ENCODE measurements at regions not wholly inside any gene's neighbourhood (a gene's known extent, or its start where the extent isn't known, plus 50 kb on each side); places are given as distances from the start of the nearest gene placed in this dataset.

DNA sequence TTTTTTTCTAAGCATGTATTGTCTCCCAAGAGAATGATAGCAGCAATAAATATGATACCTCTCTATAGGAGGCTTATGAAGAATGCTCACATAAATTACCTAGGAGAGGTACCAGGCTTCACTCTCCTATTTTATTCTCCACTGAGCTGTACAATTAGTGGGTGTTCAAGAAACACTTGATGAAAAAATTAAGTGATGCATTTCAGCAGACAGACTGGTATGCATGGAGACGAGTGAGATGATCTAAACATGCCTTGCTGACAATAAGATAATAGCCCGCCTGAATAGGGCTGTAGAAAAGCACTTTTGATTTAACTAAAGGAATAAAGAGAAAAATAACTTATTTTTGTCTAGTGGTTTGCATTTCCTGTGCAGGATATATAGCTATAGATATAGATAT, 1449.7 kb downstream of the GATA3 start:
- Histone ChIP-seq H3K9me1 (ENCODE audit: insufficient read depth, low read length) (no peaks in the 10 kb centered on the region), H3K9me3 (ENCODE audit: control insufficient read depth, insufficient read depth, low read length) (peaks cover 2% of the 10 kb centered on the region; the same call in 1 of the 2 replicates), H2BK5ac (ENCODE audit: low read depth, low read length, poor library complexity, severe bottlenecking) (no peak overlapping the region), H3K56ac (ENCODE audit: extremely low read depth, insufficient read depth, low read length) (no peak overlapping the region), H3K4me3 (ENCODE audit: insufficient read depth, low read depth, low read length) (no peak overlapping the region), H2AK9ac (replicated peaks; ENCODE audit: low read depth, low read length, poor library complexity) (no peak overlapping the region), H3K23ac (ENCODE audit: low read depth, low read length) (no peak overlapping the region), H2BK15ac (ENCODE audit: low read depth, low read length) (no peak overlapping the region), H2BK20ac (ENCODE audit: low read depth, low read length) (no peak overlapping the region), H3K14ac (replicated peaks; ENCODE audit: low read depth, low read length) (no peak overlapping the region), H2AK5ac (ENCODE audit: low read depth, low read length) (no peak overlapping the region), H3K79me1 (ENCODE audit: low read depth in 1 of 2, low read length in 2 of 2) (no peaks in the 10 kb centered on the region), H3K4me2 (ENCODE audit: low read depth, low read length) (no peak overlapping the region), H3K36me3 (ENCODE audit: control insufficient read depth, insufficient read depth, low read length) (no peaks in the 10 kb centered on the region), H3K4me1 (ENCODE audit: control insufficient read depth, insufficient read depth, low read length) (no peaks in the 10 kb centered on the region), H4K20me1 (ENCODE audit: insufficient read depth, low read length) (no peaks in the 10 kb centered on the region), H3K9ac (ENCODE audit: low read depth, low read length) (no peak overlapping the region), H4K5ac (ENCODE audit: low read depth, low read length) (no peak overlapping the region), H2AFZ (replicated peaks; ENCODE audit: low read length, poor library complexity) (no peak overlapping the region), H4K91ac (ENCODE audit: insufficient read depth, low read depth, low read length) (no peak overlapping the region), H2BK120ac (ENCODE audit: low read depth, low read length) (no peak overlapping the region), H3K27me3 (ENCODE audit: control insufficient read depth, insufficient read depth, low read length) (no peaks in the 10 kb centered on the region), H3K4ac (ENCODE audit: low read depth, low read length) (no peak overlapping the region), H3K27ac (ENCODE audit: insufficient read depth, low read length) (no peak overlapping the region), H3K18ac (ENCODE audit: low read depth, low read length) (no peak overlapping the region), H4K8ac (ENCODE audit: low read depth in 2 of 2, low read length in 2 of 2) (no peak overlapping the region)
- intact Hi-C loops (cut with micrococcal nuclease) (no loop called here), dilution Hi-C loops (cut with HindIII; ENCODE audit: low sequenced_read_pairs, unreplicated experiment) (no loop called here), in situ Hi-C loops (cut with MboI; ENCODE audit: low sequenced_read_pairs) (no loop called here)
- ATAC-seq (ENCODE audit: low read depth): no peak
- CTCF ChIA-PET: no interaction called here
- BruUV-seq (replicated peaks): no TSS peak
- DNase-seq: no peak
- WGBS, 2 experiments (ENCODE audit: extremely low coverage in 2 of 2, insufficient read length in 1 of 2): no CpG with 5 or more reads among the region's 2 CpGs
- TF ChIP-seq RFX5 (IDR thresholded peaks at IDR 0.05; ENCODE audit: low read depth, low read length) (no peak), FOS (IDR thresholded peaks at IDR 0.05; ENCODE audit: low read depth, low read length) (no peak), BHLHE40 (IDR thresholded peaks at IDR 0.05; ENCODE audit: low read depth, low read length) (no peak), CEBPB (IDR thresholded peaks at IDR 0.05; ENCODE audit: low read depth, low read length) (no peak), RCOR1 (IDR thresholded peaks at IDR 0.05; ENCODE audit: insufficient replicate concordance, low read length) (no peak), USF2 (IDR thresholded peaks at IDR 0.05; ENCODE audit: low read depth, low read length) (no peak), NFE2L2 (IDR thresholded peaks at IDR 0.05; ENCODE audit: low read depth, low read length) (no peak), CHD1 (IDR thresholded peaks at IDR 0.05; ENCODE audit: low read depth, low read length) (no peak), RAD21 (IDR thresholded peaks at IDR 0.05; ENCODE audit: low read length) (no peak), POLR2A (IDR thresholded peaks at IDR 0.05; ENCODE audit: low read depth, low read length) (no peak), MXI1 (IDR thresholded peaks at IDR 0.05; ENCODE audit: borderline replicate concordance, low read depth, low read length) (no peak), SMC3 (IDR thresholded peaks at IDR 0.05; ENCODE audit: low read depth, low read length) (no peak), ELK1 (IDR thresholded peaks at IDR 0.05; ENCODE audit: borderline replicate concordance, low read depth, low read length) (no peak)
- TF ChIP-seq, protein P1, sequence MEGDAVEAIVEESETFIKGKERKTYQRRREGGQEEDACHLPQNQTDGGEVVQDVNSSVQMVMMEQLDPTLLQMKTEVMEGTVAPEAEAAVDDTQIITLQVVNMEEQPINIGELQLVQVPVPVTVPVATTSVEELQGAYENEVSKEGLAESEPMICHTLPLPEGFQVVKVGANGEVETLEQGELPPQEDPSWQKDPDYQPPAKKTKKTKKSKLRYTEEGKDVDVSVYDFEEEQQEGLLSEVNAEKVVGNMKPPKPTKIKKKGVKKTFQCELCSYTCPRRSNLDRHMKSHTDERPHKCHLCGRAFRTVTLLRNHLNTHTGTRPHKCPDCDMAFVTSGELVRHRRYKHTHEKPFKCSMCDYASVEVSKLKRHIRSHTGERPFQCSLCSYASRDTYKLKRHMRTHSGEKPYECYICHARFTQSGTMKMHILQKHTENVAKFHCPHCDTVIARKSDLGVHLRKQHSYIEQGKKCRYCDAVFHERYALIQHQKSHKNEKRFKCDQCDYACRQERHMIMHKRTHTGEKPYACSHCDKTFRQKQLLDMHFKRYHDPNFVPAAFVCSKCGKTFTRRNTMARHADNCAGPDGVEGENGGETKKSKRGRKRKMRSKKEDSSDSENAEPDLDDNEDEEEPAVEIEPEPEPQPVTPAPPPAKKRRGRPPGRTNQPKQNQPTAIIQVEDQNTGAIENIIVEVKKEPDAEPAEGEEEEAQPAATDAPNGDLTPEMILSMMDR (conservative IDR thresholded peaks at IDR 0.05; ENCODE audit: low read depth, low read length): no peak
- POLR2A ChIA-PET (ENCODE audit: unreplicated experiment): no interaction called here

All from IMR-90 (cell line).